Karpas-422 (cell line): ENCODE measurements at regions not wholly inside any gene's neighbourhood (a gene's known extent, or its start where the extent isn't known, plus 50 kb on each side); places are given as distances from the start of the nearest gene placed in this dataset.
"Not testable (repeated sequence)": the region's sequence is repeated elsewhere in the genome, so short reads cannot be mapped to it uniquely, and the experiment has no call there.

ENCODE experiments used
- DNase-seq: peaks from one replicate; pipeline ENCODE4 v3.0.0-alpha.2; 2015
- H2AFZ ChIP-seq: fragments of 200-600 bp; sonication (generic); 2 replicates; pipeline ENCODE4 v1.6.1; 2014; ENCODE audit warnings: antibody characterized with exemption, low read length, mixed read lengths
- H3K27ac ChIP-seq: fragments of 200-600 bp; sonication (generic); 2 replicates; pipeline ENCODE4 v1.5.1; 2014; ENCODE audit warnings: mild to moderate bottlenecking, low read length, moderate library complexity
- H3K27me3 ChIP-seq: fragments of 200-600 bp; sonication (generic); 2 replicates; pipeline ENCODE4 v1.6.1; 2014; ENCODE audit warnings: low read length, mixed read lengths
- H3K36me3 ChIP-seq: fragments of 200-600 bp; sonication (generic); 2 replicates; pipeline ENCODE4 v1.6.1; 2014; ENCODE audit warnings: low read length, mixed read lengths; ENCODE audit not compliant: insufficient read depth
- H3K4me1 ChIP-seq: fragments of 200-600 bp; sonication (generic); 2 replicates; pipeline ENCODE4 v1.6.1; 2014; ENCODE audit warnings: mild to moderate bottlenecking, low read length, mixed read lengths
- H3K4me2 ChIP-seq: fragments of 200-600 bp; sonication (generic); 2 replicates; pipeline ENCODE4 v1.6.1; 2014; ENCODE audit warnings: low read length, low read depth, mild to moderate bottlenecking; ENCODE audit not compliant: poor library complexity, severe bottlenecking
- H3K4me3 ChIP-seq: fragments of 200-600 bp; sonication (generic); 2 replicates; pipeline ENCODE4 v1.5.1; 2014; ENCODE audit warnings: mild to moderate bottlenecking, antibody characterized with exemption, low read length, mixed read lengths
- H3K79me2 ChIP-seq: fragments of 200-600 bp; sonication (generic); 2 replicates; pipeline ENCODE4 v1.6.1; 2014; ENCODE audit warnings: mild to moderate bottlenecking, low read length, mixed read lengths
- H3K9ac ChIP-seq: fragments of 200-600 bp; sonication (generic); 2 replicates; pipeline ENCODE4 v1.6.0; 2014; ENCODE audit warnings: low read length
- H3K9me2 ChIP-seq: fragments of 200-600 bp; sonication (generic), shearing (Covaris generic); replicated peaks from 2 replicates; pipeline ENCODE4 v1.6.0; 2014; ENCODE audit warnings: mild to moderate bottlenecking, low read length, moderate library complexity; ENCODE audit not compliant: insufficient read depth
- H3K9me3 ChIP-seq: fragments of 300-700, 200-600 bp; sonication (generic); 2 replicates; pipeline ENCODE4 v1.6.1; 2014; ENCODE audit warnings: low read length, mixed read lengths
- H4K20me1 ChIP-seq: fragments of 200-600 bp; sonication (generic); 2 replicates; pipeline ENCODE4 v1.6.1; 2014; ENCODE audit warnings: mild to moderate bottlenecking, antibody characterized with exemption, low read length, low read depth; ENCODE audit not compliant: insufficient read depth

DNA sequence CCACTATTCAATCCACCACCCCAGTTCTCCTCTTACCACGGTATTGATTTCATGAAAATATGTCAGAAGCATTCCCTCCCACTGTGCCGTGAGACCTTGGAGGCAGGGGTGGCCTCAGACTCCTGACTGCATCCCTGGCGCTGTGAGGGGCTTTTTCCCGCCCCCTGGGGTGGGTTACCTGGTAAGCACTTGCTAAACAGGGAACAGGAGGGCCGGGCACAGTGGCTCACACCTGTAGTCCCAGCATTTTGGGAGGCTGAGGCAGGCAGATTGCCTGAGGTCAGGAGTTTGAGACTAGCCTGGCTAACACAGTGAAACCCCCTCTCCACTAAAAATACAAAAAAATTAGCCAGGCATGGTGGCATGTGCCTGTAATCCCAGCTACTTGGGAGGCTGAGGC lies 80.5 kb downstream of the CPZ start:
- not testable (repeated sequence) for H3K9me3 ChIP-seq, H3K4me1 ChIP-seq, DNase-seq, H3K36me3 ChIP-seq, H3K27ac ChIP-seq, H3K9me2 ChIP-seq, H3K9ac ChIP-seq, H3K4me2 ChIP-seq, H3K79me2 ChIP-seq, H4K20me1 ChIP-seq, H3K4me3 ChIP-seq, H3K27me3 ChIP-seq, H2AFZ ChIP-seq

DNA sequence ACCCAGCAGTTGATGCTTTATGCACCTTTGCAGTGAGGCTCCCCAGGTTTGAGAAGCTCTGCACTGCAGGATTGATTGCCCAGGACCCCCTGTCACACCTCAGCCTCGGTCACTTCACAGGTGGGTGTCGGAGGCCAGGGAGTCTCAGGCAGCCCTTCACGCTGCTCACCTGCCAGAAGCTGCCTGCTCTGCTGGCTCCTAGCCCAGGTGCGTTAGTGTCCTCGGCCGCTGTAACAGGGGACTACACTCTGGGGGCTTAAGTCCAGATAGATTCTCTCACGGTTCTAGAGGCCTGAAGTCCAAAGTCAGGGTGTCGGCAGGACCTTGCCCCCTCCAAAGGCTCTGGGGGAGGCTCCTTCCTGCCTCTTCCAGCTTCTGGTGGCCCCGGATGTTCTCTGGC lies 79.9 kb downstream of the CPZ start:
- H3K4me2 ChIP-seq = no peak overlapping the region
- no peak for DNase-seq
- H3K9me2 ChIP-seq = no peaks in the 10 kb centered on the region
- no peaks in the 10 kb centered on the region for H3K9me3 ChIP-seq
- H3K36me3 ChIP-seq = no peaks in the 10 kb centered on the region
- H3K4me1 ChIP-seq = no peaks in the 10 kb centered on the region
- H2AFZ ChIP-seq = no peak overlapping the region
- no peak overlapping the region for H3K9ac ChIP-seq
- no peaks in the 10 kb centered on the region for H4K20me1 ChIP-seq
- no peaks in the 10 kb centered on the region for H3K79me2 ChIP-seq
- no peaks in the 10 kb centered on the region for H3K27me3 ChIP-seq
- no peak overlapping the region for H3K27ac ChIP-seq
- H3K4me3 ChIP-seq = no peak overlapping the region

DNA sequence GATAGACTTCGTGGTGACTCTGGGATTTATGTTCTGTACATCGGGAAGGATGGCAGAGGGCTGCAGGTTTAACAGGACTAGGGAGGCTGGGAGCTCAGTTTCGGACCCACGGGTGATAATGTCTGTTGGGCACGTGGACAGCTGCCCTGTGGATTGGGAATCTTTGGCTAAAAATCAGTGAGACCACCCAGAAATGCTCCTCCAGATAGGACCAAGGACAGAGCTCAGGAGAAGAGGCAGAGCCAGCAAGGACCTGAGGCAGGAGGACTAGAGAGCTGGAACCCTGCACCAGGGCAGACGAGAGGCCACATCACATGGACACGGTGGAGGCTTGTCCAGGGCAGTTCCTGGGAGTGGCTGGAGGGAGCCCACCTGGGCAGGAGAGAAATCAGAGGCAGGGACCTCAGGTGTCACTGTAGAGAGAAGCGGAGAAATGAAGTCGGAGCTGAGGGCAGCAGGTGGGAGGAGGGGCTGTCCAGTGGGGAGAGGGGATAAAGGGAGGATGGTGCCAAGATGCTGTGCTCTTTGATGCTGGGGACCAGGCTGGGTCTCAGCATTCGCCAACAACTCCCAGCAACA lies 79.2 kb downstream of the CPZ start:
- H3K36me3 ChIP-seq = no peaks in the 10 kb centered on the region
- H3K4me2 ChIP-seq = no peak overlapping the region
- H3K4me3 ChIP-seq = no peak overlapping the region
- no peaks in the 10 kb centered on the region for H3K27me3 ChIP-seq
- no peak overlapping the region for H2AFZ ChIP-seq
- no peaks in the 10 kb centered on the region for H3K9me2 ChIP-seq
- H3K4me1 ChIP-seq = no peaks in the 10 kb centered on the region
- no peak for DNase-seq
- no peaks in the 10 kb centered on the region for H3K9me3 ChIP-seq
- no peak overlapping the region for H3K27ac ChIP-seq
- H3K79me2 ChIP-seq = no peaks in the 10 kb centered on the region
- no peak overlapping the region for H3K9ac ChIP-seq
- H4K20me1 ChIP-seq = no peaks in the 10 kb centered on the region
